Testis (tissue), 2 donors: ENCODE measurements at regions not wholly inside any gene's neighbourhood (a gene's known extent, or its start where the extent isn't known, plus 50 kb on each side); places are given as distances from the start of the nearest gene placed in this dataset.

Experiments used
- DNase-seq: peaks from one replicate; pipeline ENCODE4 v3.0.0-alpha.2; 2019
- H3K27ac ChIP-seq, 2 donors: fragments of 200-600 bp; sonication (generic); one replicate each; pipeline ENCODE4 v1.5.1; 2019
- H3K27me3 ChIP-seq: fragments of 200-600 bp; sonication (generic); one replicate; pipeline ENCODE4 v1.5.1; 2019
- H3K36me3 ChIP-seq: fragments of 200-600 bp; sonication (generic); one replicate; pipeline ENCODE4 v1.5.1; 2017; ENCODE audit warnings: low read depth; ENCODE audit errors: missing control alignments
- H3K4me1 ChIP-seq: fragments of 200-600 bp; sonication (generic); one replicate; pipeline ENCODE4 v1.5.1; 2019
- H3K4me3 ChIP-seq, 2 donors: fragments of 200-600 bp; sonication (generic); one replicate each; pipeline ENCODE4 v1.5.1; 2017 to 2019
- H3K9me3 ChIP-seq: fragments of 200-600 bp; sonication (generic); one replicate; pipeline ENCODE4 v1.5.1; 2017
- POLR2A ChIP-seq: fragments of 450-650 bp; IDR thresholded peaks from one replicate; pipeline ENCODE4 v1.6.1; 2017; ENCODE audit warnings: antibody characterized with exemption, mild to moderate bottlenecking, moderate library complexity
- WGBS, 2 donors: methylation state at CpG; one replicate each; pipeline ENCODE4 v1.1.5; 2018; 5-methylcytosine and 5-hydroxymethylcytosine counted together
- intact Hi-C: fragments of 100-400 bp; cut with DNase I; formaldehyde crosslinking; loops from one replicate; pipeline ENCODE4 v1.15.1; 2023; ENCODE audit warnings: low total_unique reads
- TF ChIP-seq, protein P1 (sequence below), 3 experiments: fragments of 450-650 bp in 2 of 3; fragments of 200-600 bp in 1 of 3; sonication (generic) in 1 of 3; IDR thresholded peaks; one replicate each; pipeline ENCODE4 v1.5.1; 2016 to 2019; ENCODE audit warnings: antibody characterized with exemption in 3 of 3, mild to moderate bottlenecking in 2 of 3, moderate library complexity in 1 of 3

- TF ChIP-seq, protein P1, sequence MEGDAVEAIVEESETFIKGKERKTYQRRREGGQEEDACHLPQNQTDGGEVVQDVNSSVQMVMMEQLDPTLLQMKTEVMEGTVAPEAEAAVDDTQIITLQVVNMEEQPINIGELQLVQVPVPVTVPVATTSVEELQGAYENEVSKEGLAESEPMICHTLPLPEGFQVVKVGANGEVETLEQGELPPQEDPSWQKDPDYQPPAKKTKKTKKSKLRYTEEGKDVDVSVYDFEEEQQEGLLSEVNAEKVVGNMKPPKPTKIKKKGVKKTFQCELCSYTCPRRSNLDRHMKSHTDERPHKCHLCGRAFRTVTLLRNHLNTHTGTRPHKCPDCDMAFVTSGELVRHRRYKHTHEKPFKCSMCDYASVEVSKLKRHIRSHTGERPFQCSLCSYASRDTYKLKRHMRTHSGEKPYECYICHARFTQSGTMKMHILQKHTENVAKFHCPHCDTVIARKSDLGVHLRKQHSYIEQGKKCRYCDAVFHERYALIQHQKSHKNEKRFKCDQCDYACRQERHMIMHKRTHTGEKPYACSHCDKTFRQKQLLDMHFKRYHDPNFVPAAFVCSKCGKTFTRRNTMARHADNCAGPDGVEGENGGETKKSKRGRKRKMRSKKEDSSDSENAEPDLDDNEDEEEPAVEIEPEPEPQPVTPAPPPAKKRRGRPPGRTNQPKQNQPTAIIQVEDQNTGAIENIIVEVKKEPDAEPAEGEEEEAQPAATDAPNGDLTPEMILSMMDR (IDR thresholded peaks at IDR 0.05) = no peak
- no peak for TF ChIP-seq POLR2A
- Histone ChIP-seq H3K4me1 (no peaks in the 10 kb centered on the region), H3K4me3 (no peak overlapping the region), H3K36me3 (no peaks in the 10 kb centered on the region), H3K27ac (no peak overlapping the region), H3K27me3 (no peaks in the 10 kb centered on the region), H3K9me3 (no peaks in the 10 kb centered on the region)
- intact Hi-C loops = no loop called here
- WGBS, 2 donors = 13 to 30% methylated on average over 1 of the region's 1 CpG
- DNase-seq = no peak
These were observed 989.0 kb downstream of the TBL1XR1 start for GRCh38 chr3:176208283-176208682.

DNA sequence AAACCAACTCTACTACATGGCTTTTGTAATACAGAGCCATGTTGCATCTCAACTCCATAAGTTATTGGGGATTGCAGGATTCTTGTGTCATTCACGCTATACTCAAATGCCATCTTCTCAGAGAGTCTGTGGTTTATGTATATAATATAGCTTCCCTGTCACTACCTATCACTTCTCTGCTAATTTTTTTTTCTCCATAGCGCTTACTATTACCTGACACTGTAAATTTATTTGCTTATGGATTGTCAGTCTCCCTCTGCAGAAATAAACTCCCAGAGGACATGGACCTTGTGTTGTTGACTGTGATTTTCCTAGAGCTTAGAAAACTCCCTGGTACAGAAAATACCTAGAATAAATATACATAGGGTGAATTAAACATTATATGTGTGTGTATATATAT is 990.5 kb downstream of the TBL1XR1 start:
- DNase-seq = no peak
- no peaks in the 10 kb centered on the region for H3K9me3 ChIP-seq
- H3K4me3 ChIP-seq = no peak overlapping the region
- no peaks in the 10 kb centered on the region for H3K36me3 ChIP-seq
- TF ChIP-seq, protein P1 (IDR thresholded peaks at IDR 0.05) = no peak
- TF ChIP-seq POLR2A = no peak
- WGBS, 2 donors = 97% methylated on average over 2 of the region's 2 CpGs
- intact Hi-C loops = no loop called here
- no peaks in the 10 kb centered on the region for H3K27me3 ChIP-seq
- no peaks in the 10 kb centered on the region for H3K4me1 ChIP-seq
- H3K27ac ChIP-seq = no peak overlapping the region

GRCh38 chr3:176202652-176203051 is 994.6 kb downstream of the TBL1XR1 start:
- DNase-seq = no peak
- TF ChIP-seq, protein P1 (IDR thresholded peaks at IDR 0.05) = no peak
- no peak for TF ChIP-seq POLR2A
- Histone ChIP-seq H3K27me3 (no peaks in the 10 kb centered on the region), H3K27ac (no peak overlapping the region), H3K36me3 (no peaks in the 10 kb centered on the region), H3K4me3 (no peak overlapping the region), H3K9me3 (no peaks in the 10 kb centered on the region), H3K4me1 (no peaks in the 10 kb centered on the region)
- 68 to 75% methylated on average over 2 of the region's 2 CpGs for WGBS, 2 donors
- intact Hi-C loops = no loop called here

- intact Hi-C loops = no loop called here
- no peak for DNase-seq
- Histone ChIP-seq H3K36me3 (no peaks in the 10 kb centered on the region), H3K4me3 (no peak overlapping the region), H3K9me3 (no peaks in the 10 kb centered on the region), H3K27ac (peak overlapping the region; percentile 15 to 26), H3K4me1 (no peaks in the 10 kb centered on the region), H3K27me3 (no peaks in the 10 kb centered on the region)
- no peak for TF ChIP-seq POLR2A
- TF ChIP-seq, protein P1 (IDR thresholded peaks at IDR 0.05) = no peak
These were observed 1004.1 kb downstream of the TBL1XR1 start for GRCh38 chr3:176193032-176193730.

DNA sequence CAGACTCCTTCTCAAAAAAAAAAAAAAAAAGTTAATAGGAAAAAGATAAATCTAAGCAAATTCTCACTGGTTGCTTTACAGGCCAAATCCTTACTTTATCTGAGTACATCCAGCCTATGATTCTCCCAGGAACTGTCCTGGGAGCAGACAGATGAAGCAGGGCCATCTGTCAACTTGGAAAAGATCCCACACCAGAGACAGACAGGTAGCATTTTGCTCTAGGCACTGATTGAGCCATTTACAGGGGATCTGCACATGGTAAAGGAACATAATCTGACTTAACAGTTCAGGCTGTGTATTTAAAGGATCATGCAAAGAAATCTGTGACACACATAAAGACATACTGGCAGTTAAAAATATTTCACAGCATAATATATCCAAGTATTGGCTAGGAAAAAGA is 1006.5 kb downstream of the TBL1XR1 start:
- no peaks in the 10 kb centered on the region for H3K4me1 ChIP-seq
- intact Hi-C loops = no loop called here
- H3K4me3 ChIP-seq = no peak overlapping the region
- H3K27ac ChIP-seq = no peak overlapping the region
- DNase-seq = no peak
- no peaks in the 10 kb centered on the region for H3K27me3 ChIP-seq
- H3K36me3 ChIP-seq = no peaks in the 10 kb centered on the region
- TF ChIP-seq POLR2A = no peak
- TF ChIP-seq, protein P1 (IDR thresholded peaks at IDR 0.05) = no peak
- H3K9me3 ChIP-seq = no peaks in the 10 kb centered on the region
